ENCODE measurements at regions not wholly inside any gene's neighbourhood (a gene's known extent, or its start where the extent isn't known, plus 50 kb on each side); places are given as distances from the start of the nearest gene placed in this dataset.

GRCh38 chr4:121277194-121278105, 103.4 kb downstream of the QRFPR start:
- DNase-seq, result no peak

GRCh38 chr4:121273191-121273590, 107.6 kb downstream of the QRFPR start:
- DNase-seq, result no peak

GRCh38 chr4:121272526-121272925, 108.3 kb downstream of the QRFPR start:
- peak; percentile 44 for DNase-seq

GRCh38 chr4:121270389-121270788, 106.3 kb upstream of the TNIP3 start:
- DNase-seq, result no peak

GRCh38 chr4:121269001-121269400, 104.9 kb upstream of the TNIP3 start:
- no peak for DNase-seq

GRCh38 chr4:121266982-121267381, 102.9 kb upstream of the TNIP3 start:
- DNase-seq, result no peak

- DNase-seq, result peak; percentile 8
Observed at GRCh38 chr4:121256887-121257466, 92.9 kb upstream of the TNIP3 start.

- peak; percentile 86 for DNase-seq
Observed at GRCh38 chr4:121255986-121256750, 92.0 kb upstream of the TNIP3 start.

- DNase-seq, result peak; percentile 58
Observed at GRCh38 chr4:121253961-121254360, 89.8 kb upstream of the TNIP3 start.

- DNase-seq, result peak; percentile 63
Observed at GRCh38 chr4:121252224-121252806, 88.2 kb upstream of the TNIP3 start.

- DNase-seq, result no peak
Observed at GRCh38 chr4:121248747-121249146, 84.6 kb upstream of the TNIP3 start.

- no peak for DNase-seq
Observed at GRCh38 chr4:121246698-121247097, 82.6 kb upstream of the TNIP3 start.

GRCh38 chr4:121243485-121243884, 79.4 kb upstream of the TNIP3 start:
- peak; percentile 33 for DNase-seq

GRCh38 chr4:121242188-121242750, 78.1 kb upstream of the TNIP3 start:
- DNase-seq, result no peak

GRCh38 chr4:121239951-121240350, 75.8 kb upstream of the TNIP3 start:
- DNase-seq, result no peak

- no peak for DNase-seq
Observed at GRCh38 chr4:121238461-121238860, 74.3 kb upstream of the TNIP3 start.

GRCh38 chr4:121237069-121237399, 72.9 kb upstream of the TNIP3 start:
- DNase-seq, result no peak

GRCh38 chr4:121236353-121237068, 72.4 kb upstream of the TNIP3 start:
- DNase-seq, result no peak

GRCh38 chr4:121233982-121234381, 69.9 kb upstream of the TNIP3 start:
- no peak for DNase-seq

GRCh38 chr4:121229993-121230392, 65.9 kb upstream of the TNIP3 start:
- DNase-seq, result no peak

- no peak for DNase-seq
Observed at GRCh38 chr4:121228848-121229247, 64.7 kb upstream of the TNIP3 start.

- peak; percentile 55 for DNase-seq
Observed at GRCh38 chr4:121227341-121227792, 63.2 kb upstream of the TNIP3 start.
